GM12874 (cell line): ENCODE measurements at regions not wholly inside any gene's neighbourhood (a gene's known extent, or its start where the extent isn't known, plus 50 kb on each side); places are given as distances from the start of the nearest gene placed in this dataset.

Experiments used
- CTCF ChIP-seq: IDR thresholded peaks from 2 replicates; pipeline ENCODE4 v1.5.1; 2011; ENCODE audit warnings: low read depth, mild to moderate bottlenecking, control low read depth, low read length, moderate library complexity; ENCODE audit not compliant: insufficient read depth

GRCh38 chr1:4033129-4033676 lies 133.1 kb upstream of the C1orf174 start:
- no peak for TF ChIP-seq CTCF

GRCh38 chr1:4033713-4034112 lies 133.6 kb upstream of the C1orf174 start:
- no peak for TF ChIP-seq CTCF

GRCh38 chr1:4034318-4034887 lies 134.3 kb upstream of the C1orf174 start:
- TF ChIP-seq CTCF = no peak

- TF ChIP-seq CTCF = no peak
Observed at GRCh38 chr1:4044967-4045366, 144.9 kb upstream of the C1orf174 start.

- TF ChIP-seq CTCF = no peak
Observed at GRCh38 chr1:4045397-4046010, 145.4 kb upstream of the C1orf174 start.

- TF ChIP-seq CTCF = no peak
Observed at GRCh38 chr1:4046836-4047461, 146.9 kb upstream of the C1orf174 start.

GRCh38 chr1:4047666-4048065 lies 147.6 kb upstream of the C1orf174 start:
- no peak for TF ChIP-seq CTCF
